Muscle of arm (tissue), 1 donor: ENCODE measurements at regions not wholly inside any gene's neighbourhood (a gene's known extent, or its start where the extent isn't known, plus 50 kb on each side); places are given as distances from the start of the nearest gene placed in this dataset.
"Not testable (repeated sequence)": the region's sequence is repeated elsewhere in the genome, so short reads cannot be mapped to it uniquely, and the experiment has no call there.

Source experiments
- DNase-seq: peaks from one replicate; pipeline ENCODE4 v3.0.0-alpha.2; 2013

DNA sequence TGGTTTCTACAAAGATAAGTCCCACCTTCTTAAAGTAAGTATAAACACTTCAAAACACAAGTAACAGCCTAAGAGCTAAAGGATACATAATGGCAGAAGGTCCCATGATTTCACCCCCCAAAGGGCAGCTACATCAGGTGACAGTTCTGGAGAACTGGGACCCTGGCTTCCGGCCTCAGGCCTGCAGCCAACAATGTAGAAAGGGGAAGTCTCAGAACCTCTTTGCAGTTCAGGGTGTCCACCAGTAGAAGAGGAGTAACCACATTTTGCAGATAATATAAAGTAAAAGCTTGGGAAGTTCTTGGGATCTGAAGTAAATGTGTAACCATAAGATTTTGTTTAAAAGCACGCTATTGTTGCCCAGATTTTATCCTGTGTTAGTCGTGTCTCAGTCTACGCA lies 267.4 kb upstream of the VLDLR start:
- no peak for DNase-seq

DNA sequence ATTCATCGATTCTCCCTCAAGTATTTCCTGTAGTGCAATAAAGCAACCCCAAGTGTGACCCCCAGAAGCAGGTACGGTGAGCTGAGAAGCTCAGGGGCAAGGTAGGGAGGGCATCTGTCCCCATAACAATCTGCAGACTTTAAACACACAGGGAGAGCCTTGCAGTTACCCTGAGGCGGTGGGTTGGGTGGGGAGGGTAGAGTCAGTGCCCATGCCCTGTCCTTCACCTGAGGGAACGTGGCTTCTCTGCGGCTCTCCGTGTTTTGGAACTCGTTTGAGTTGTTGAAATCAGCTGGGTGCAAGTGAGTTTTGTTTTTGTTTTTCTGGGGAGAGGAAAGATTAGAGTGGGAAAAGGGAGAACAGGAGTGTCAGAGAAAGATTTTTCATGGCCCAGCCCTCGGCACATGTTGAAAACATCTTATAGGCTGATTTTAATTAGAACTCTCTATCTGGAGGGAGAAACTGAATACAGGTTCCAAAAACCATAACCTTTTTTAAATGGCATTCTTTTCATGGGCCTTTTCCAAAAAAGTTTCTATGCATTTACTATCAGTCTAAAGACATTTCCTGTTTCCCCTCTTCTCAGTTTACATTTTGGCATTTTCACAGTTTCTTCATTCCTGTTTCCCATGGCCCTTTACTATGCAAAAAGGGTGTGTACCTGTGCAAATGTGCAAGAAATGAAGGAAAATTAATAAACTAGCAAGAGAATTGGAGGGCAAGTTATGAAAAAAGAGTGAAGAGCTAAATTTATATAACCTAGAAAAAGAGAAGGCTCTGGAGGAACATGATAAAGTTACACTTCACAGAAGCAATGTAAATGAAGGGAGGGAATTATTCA lies 266.5 kb upstream of the VLDLR start:
- no peak for DNase-seq

DNA sequence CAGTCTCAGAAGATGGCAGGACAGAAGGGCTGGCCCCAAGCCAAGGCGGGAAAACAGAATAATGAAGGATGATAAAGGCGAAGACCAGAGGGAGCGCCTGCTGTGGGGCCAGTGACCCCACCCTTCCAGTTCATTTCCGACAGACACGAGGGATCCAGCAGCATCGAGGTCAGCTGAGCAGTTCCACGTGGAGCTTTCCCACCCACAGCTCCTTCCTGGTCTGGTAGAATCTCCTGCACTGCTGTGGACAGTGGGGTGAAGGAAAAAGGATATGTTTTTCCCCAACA lies 265.9 kb upstream of the VLDLR start:
- DNase-seq = no peak

DNA sequence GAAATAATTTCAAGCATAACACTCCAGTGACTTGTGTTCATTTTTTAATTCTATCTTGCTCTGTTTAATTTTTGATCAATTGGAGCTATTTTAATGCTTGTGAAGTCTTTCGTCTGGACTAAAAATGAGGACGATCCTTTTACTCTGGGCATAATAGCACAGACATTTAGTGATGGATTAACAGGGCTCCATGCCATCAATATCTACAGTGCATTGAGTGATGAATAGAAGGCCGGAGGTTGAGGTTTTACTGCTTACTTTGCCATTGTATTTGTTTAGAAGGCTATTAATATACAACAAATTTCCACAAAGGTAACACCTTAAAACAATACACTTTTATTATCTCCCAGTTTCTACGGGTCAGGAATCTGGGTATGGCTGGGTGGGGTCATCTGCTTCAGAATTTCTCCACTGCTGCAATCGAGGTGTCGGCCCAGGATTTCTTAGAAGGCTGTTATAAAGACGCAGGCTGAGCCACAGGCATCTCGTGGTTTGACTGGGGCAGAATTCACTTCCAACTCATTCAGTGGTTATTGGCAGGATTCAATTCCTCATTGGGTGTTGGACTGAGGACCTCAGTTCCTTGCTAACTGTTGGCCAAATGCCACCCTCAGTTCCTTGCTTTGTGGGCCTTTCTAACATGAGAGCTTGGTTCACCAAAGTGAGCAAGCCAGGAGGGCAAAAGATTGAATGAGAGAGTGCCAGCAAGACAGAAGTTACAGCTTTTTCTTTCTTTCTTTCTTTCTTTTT lies 265.4 kb upstream of the VLDLR start:
- no peak for DNase-seq

DNA sequence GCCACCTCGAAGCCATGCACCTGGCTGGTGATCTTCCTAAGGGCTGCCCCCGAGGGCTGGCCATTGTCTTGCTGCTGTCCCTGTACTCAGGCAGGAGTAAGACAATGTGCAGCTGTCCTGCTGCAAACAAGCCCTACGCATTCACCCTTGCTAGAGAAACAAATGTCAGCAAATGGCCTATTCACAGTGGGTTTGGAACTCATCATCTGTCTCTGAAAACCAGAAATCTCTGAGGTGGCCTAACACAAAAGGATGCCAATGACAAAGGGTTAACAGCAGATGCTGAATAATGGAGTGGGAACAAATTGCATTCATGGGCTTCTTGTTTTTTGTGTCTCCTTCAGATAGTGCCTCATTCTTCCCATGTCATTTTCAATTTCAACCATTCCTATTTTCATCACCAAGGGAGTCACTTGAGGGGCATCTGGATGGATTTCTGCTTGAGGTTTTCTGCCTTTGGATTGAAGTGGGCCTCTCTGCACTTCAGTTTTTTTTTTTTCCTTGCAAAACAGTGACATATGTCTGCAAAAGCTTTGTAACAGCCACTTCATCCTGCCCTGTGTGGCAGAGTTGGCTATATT lies 261.6 kb upstream of the VLDLR start:
- DNase-seq = no peak

DNA sequence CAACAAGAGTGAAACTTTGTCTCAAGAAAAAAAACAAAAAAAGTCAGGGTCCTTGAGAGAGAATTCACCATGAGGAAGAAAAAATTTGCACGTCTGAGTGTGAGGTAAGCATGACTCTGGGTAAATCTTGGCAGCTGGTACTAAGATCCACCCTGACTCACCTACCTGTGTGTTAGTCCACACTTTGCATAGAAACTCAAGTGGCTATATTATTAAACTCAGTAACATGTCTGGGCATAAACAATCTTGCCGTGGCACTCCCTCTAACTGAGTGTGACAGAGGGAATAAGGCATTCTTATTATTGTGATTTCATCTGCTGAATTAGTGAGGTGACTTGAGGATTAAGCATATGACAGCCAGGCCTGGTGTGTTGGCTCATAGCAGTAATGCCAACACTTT lies 259.4 kb upstream of the VLDLR start:
- no peak for DNase-seq

DNA sequence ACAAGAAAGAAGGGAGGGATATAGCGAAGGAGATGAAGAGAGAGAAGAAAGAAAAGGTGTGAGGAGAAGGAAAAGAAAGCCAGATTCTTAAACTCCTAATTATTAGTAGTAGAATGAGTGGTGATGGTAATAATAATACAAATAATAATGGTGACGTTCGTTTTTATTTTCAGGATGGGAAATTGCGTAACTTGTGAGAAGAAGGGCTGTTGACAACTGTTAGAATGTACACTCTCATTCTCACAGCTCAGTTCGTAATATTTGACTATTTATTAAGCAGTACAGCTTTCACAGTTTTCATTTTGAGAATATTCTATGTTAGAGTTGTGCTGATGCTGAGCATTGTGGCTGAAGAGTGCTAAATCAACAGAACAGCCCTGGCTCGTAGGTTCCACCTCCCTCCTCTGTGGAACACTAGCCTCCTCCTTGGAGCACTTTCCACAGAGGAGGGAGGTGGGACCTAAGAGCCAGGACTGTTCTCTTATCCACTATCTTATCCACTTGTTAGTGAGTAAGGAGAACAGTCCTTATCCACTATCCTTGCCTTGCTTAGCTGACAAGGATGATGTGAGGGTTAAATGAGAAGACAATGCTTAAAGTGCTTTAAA lies 258.3 kb upstream of the VLDLR start:
- no peak for DNase-seq

DNA sequence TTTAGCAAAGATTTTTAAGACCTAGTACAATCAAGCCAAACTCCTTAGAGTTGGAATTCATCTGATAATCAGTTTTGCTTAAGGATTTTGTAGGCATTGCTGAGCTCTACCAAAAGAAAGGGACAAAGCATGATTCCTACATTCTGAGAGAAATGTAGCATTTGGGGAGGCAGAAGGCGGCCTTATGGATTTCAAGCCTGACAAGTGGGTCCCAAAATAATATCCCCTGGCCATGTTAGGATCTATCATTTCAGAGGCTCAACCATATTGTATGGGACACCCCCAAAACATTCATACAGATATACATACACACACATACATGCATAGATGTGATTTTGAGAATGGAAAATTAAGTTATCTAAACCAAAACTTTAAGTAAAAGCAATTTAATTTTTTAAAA lies 257.8 kb upstream of the VLDLR start:
- DNase-seq = no peak

DNA sequence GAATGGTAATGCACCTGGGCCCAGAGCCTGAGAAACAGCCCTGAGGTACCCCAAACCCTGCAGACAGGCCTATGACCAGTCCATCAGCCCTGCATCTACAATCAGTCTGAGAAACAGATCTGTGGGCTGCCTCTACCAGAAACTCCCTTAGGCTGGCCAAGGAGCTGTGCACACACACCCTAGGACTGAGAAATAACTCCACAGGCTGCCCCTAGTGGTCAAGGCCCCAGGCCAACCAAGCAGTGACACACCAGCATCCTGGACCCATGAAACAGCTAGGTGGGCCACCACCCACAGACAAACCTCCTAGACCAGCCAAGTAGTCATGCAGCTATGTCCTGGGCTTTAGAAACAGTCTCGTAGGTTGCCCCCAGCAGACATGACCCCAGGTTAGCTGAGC lies 253.6 kb upstream of the VLDLR start:
- no peak for DNase-seq

DNA sequence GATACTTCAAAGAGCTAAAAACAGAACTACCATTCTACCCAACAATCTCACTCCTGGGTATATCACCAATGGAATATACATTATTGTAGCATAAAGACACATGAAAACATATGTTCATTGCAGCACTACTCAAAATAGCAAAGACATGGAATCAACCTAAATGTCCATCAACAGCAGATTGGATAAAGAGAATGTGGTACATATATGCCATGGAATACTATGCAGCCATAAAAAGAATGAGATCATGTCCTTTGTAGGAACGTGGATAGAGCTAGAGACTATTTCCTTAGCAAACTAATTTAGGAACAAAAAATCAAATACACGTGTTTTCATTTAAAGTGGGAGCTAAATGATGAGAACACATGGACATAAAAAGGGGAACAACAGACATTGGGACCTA lies 247.9 kb upstream of the VLDLR start:
- DNase-seq = no peak

DNA sequence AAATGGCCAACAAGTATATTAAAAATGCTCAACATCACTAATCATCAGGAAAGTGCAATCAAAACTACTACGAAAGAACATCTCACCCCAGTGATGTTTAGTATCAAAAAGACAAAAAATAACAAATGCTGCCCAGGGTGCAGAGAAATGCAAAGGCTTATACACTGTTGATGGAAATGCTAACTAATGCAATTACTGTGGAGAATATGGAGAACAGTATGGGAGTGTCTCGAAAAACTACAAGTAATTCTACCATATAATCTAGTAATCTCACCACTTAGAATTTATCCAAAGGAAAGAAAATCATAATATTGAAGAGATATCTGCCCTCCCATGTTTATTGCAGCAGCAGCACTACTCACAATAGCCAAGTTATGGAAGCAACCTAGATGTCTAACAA lies 246.5 kb upstream of the VLDLR start:
- no peak for DNase-seq

DNA sequence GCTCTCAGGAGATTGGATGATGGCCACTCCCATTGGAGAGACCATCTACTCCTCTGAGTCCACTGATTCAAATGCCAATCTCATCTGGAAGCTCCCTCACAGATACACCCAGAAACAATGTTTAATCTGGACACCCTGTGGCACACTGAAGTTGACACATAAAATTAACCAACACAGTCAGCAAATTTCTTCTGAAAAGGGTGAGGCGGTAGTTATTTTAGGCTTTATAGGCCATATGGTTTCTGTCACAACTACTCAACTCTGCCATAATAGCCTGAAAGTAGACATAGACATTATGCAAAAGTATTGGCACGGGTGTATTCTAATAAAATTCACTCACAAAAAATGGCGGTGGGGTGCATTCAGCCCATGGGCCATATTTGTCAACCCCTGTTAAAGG lies 244.5 kb upstream of the VLDLR start:
- no peak for DNase-seq

DNA sequence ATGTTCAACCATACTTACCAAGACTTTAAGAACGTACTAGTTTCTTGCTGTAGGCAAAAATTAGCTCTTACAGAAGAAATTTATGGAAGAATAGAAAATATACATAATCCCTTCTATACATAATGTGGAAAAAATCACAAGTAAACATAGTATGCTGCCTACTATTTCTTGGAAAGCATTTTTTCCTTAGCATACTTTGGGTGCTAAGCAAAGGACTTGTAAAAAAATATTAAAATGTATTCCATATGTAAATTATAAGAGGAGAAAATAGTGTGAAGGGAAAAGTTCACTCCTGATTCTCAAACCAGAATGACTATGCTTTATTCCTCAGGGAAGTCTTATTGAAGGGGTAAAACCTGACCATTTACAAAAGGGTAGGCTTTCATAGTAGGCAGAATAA lies 243.8 kb upstream of the VLDLR start:
- no peak for DNase-seq

DNA sequence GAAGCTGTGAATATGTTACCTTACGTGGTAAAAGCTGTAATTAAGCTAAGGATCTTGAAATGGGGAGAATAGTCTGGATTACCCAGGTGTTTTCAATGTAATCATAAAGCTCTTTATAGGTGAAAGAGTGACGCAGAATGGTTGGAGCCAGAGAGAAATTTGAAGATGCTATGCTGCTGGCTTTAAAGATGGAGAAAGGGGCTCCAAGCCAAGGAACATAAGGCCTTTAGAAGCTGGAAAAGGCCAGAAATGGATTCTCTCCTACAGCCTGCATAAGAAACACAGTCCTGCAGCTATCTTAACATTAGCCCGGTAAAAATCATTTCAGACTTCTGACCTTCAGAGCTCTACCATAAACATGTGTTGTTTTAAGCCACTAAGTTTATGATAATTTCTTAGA lies 243.3 kb upstream of the VLDLR start:
- DNase-seq = no peak

DNA sequence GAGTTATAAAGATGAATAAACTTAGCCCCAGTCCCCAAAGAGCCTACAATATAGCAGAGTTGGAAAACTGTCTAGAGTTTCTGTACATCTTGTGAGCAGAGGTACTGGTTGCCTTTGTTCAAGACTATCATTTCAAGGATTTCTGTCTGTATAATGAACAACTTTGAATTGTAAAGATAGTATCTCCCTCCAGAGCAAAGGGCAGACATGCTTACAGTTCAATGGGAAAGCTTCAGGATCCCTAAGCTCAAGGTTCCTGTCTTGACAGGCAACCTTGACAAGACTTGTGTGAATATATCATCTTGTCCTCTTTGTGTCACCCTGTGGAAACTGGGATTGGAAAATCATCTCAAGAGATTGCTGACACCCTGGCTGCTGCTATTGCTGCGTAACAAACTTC lies 242.8 kb upstream of the VLDLR start:
- no peak for DNase-seq

DNA sequence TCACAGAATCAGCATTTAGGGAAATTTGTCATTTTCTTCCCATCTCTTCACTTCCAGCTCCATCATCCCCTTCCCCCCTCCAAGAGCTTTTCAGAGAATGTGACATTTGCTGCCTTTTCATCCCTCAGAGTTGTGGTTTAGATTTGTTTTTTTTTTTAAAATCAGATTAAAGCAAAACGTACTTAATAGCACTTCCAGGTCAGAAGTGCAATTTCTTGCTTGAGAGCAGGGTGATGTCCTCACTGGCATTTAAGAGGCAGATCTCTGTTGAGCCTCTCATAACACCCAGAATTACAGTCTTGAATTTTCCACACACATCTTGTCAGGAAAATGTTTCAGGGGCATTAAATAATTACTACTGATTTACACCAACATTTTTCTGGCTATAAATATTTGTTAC lies 236.8 kb upstream of the VLDLR start:
- DNase-seq = no peak

DNA sequence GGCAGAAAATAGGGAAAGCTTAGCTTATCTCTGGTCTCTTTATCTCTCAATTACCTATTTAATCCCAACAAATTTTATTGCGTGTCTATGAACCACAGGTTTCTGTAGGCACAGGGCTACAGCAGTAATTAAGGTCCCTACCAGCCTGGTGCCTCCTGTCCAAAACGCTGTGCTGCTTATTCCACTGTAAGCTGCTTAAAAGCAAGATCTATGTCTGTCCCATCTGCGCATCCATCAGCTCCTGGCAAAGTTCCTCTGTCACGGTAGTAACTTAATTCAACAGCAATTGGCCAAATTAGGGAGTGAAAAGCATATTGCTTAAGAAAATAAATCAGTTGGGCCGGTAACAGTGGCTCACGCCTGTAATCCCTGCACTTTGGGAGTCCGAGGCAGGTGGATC lies 235.8 kb upstream of the VLDLR start:
- DNase-seq = no peak

DNA sequence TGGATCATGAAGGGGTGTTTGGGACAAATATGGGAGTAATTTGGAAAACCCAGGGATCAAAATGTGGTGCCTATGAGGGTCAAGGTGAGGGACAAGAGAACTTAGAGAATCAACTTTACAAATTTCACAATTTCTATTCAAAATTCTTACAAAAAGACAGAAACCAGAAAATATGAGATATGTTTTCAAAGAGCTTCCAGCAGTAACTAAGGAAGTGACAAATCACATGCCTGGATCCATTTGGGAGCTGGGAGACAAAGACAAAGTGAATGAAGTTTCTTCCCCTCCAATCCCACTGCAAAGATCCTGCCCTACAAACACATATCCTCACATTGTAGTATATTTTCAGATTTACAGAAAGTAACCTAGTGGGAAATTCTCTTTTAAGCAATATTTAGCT lies 235.0 kb upstream of the VLDLR start:
- DNase-seq = no peak

DNA sequence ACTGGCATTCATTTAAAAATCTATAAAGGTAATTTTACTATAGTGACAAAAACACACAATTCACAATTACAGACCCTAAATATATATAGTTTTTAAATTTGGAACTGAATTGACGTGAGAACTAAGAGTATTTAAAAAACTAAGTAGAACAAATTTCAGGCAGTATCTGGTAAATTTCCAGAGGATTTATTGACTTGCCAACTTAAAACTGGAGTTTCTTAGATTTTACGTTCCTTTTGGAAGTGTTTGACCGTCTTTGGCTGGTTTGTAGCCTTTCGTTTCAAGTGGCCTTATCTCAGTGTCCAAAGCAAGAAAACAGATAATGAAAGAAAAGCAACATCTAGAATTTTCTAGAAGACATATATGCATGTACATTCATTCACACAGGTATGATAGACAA lies 234.4 kb upstream of the VLDLR start:
- DNase-seq = no peak

DNA sequence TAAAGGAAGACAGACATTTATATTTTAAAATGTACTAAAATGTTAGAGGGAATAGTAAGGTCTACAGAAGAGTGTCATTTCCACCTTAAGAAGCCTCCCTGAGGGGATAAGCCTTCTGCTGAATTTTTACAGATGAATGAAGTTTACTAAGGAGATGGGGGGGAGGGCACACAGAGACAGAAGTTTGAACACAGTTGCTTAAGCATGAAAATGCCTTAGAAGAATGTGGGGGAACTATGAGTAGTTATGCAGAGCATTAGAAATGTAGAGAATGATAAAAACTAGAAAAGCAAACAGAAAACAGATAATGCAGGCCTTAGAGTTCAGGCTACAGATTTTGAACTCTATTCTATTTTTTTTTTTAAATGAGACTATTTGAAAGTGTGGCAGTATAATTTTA lies 232.2 kb upstream of the VLDLR start:
- DNase-seq = no peak

DNA sequence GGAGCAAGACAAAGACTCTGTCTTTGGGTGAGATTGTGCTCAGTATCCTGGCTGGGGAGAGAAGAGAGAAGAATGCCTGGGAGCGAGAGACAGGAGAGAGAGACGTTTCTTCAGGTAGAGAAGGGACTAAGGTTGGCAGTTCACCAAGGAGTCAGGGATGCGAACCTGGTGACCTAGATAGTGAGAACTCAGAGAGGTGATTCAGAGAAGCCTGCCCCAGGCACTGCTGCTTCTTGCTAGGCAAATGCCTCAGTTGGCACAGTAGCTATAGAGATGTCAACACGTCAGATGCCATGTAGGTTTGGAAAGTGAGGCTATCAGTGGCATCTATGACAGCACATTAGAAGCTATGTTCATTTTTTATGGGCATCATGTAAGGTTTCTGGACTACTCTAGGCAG lies 231.6 kb upstream of the VLDLR start:
- no peak for DNase-seq

DNA sequence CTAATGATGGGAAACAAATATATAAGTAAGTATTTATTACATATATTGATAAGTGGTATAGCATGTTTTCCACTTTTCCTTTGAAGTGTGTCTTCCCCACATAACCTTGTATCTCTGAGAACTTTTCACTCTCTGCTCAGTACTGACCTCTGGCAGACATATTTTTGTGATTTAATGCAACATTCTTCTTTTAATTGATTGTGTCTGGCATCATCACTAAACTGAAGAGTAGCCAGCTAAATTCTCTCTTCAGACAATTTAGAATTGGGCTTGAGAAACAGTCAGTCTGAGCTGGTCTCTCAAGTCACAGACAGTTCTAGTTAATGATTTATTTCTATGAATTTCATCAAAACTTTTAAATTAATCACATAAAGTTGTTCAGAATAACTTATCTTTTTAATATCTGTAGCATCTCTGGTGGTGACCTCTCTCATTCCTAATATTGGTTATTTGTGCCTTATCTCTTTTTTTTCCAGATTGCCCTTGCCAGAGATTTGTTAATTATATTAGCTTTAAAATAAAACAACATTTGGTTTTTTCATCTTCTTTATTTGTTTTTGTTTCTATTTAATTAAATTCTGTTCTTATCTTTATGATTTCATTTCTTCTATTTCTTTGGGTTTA lies 230.0 kb upstream of the VLDLR start:
- DNase-seq = not testable (repeated sequence)
